ENCODE measurements at regions not wholly inside any gene's neighbourhood (a gene's known extent, or its start where the extent isn't known, plus 50 kb on each side); places are given as distances from the start of the nearest gene placed in this dataset.

- H3K36me3 ChIP-seq (ENCODE audit: low read depth) = no peaks in the 10 kb centered on the region
- DNase-seq (no peak), ATAC-seq (no peak)
- TF ChIP-seq CTCF (IDR thresholded peaks at IDR 0.05) = no peak
- no peak overlapping the region for H3K4me3 ChIP-seq
- H3K4me1 ChIP-seq (ENCODE audit: low read depth) = no peaks in the 10 kb centered on the region
- no peaks in the 10 kb centered on the region for H3K9me3 ChIP-seq
- intact Hi-C loops (cut with DNase I, micrococcal nuclease) = no loop called here
Measured at GRCh38 chr2:57443086-57443485, 603.5 kb upstream of the VRK2 start.

GRCh38 chr2:57443973-57444521 is 602.6 kb upstream of the VRK2 start:
- no peak for ATAC-seq

GRCh38 chr2:57444752-57445430 is 601.7 kb upstream of the VRK2 start:
- H3K4me3 ChIP-seq = no peak overlapping the region
- H3K4me1 ChIP-seq (ENCODE audit: low read depth) = no peaks in the 10 kb centered on the region
- ATAC-seq (no peak), DNase-seq (no peak)
- intact Hi-C loops (cut with DNase I, micrococcal nuclease) = no loop called here
- no peaks in the 10 kb centered on the region for H3K36me3 ChIP-seq (ENCODE audit: low read depth)
- no peak for TF ChIP-seq CTCF (IDR thresholded peaks at IDR 0.05)
- no peaks in the 10 kb centered on the region for H3K9me3 ChIP-seq

More at GRCh38 chr2:57443973-57444521, 602.6 kb upstream of the VRK2 start:
- Histone ChIP-seq H3K4me3 (no peak overlapping the region), H3K9me3 (no peaks in the 10 kb centered on the region), H3K36me3 (ENCODE audit: low read depth) (no peaks in the 10 kb centered on the region), H3K4me1 (ENCODE audit: low read depth) (no peaks in the 10 kb centered on the region)
- intact Hi-C loops (cut with DNase I, micrococcal nuclease) = no loop called here
- DNase-seq = no peak
- no peak for TF ChIP-seq CTCF (IDR thresholded peaks at IDR 0.05)

- H3K36me3 ChIP-seq (ENCODE audit: low read depth) = no peaks in the 10 kb centered on the region
- H3K4me1 ChIP-seq (ENCODE audit: low read depth) = no peaks in the 10 kb centered on the region
- H3K4me3 ChIP-seq = no peak overlapping the region
- no peak for TF ChIP-seq CTCF (IDR thresholded peaks at IDR 0.05)
- intact Hi-C loops (cut with DNase I, micrococcal nuclease) = no loop called here
- no peaks in the 10 kb centered on the region for H3K9me3 ChIP-seq
- DNase-seq (no peak), ATAC-seq (no peak)
Measured at GRCh38 chr2:57448816-57449215, 597.8 kb upstream of the VRK2 start.

GRCh38 chr2:57450170-57450569 is 596.4 kb upstream of the VRK2 start:
- H3K9me3 ChIP-seq = no peaks in the 10 kb centered on the region
- intact Hi-C loops (cut with DNase I, micrococcal nuclease) = no loop called here
- TF ChIP-seq CTCF (IDR thresholded peaks at IDR 0.05) = no peak
- H3K4me1 ChIP-seq (ENCODE audit: low read depth) = no peaks in the 10 kb centered on the region
- DNase-seq (no peak), ATAC-seq (no peak)
- H3K36me3 ChIP-seq (ENCODE audit: low read depth) = no peaks in the 10 kb centered on the region
- H3K4me3 ChIP-seq = no peak overlapping the region
